Tibial nerve (tissue), 4 donors: ENCODE measurements at regions not wholly inside any gene's neighbourhood (a gene's known extent, or its start where the extent isn't known, plus 50 kb on each side); places are given as distances from the start of the nearest gene placed in this dataset.

Experiments
- EP300 ChIP-seq, 2 donors: sonication (generic); formaldehyde crosslinking; IDR thresholded peaks; one replicate each; pipeline ENCODE4 v1.6.1; 2017; ENCODE audit warnings: antibody characterized with exemption in 2 of 2, mild to moderate bottlenecking in 1 of 2
- POLR2A ChIP-seq, 2 donors: fragments of 450-650 bp; IDR thresholded peaks; one replicate each; pipeline ENCODE4 v1.6.1; 2017; ENCODE audit warnings: antibody characterized with exemption in 2 of 2, mild to moderate bottlenecking in 2 of 2, moderate library complexity in 2 of 2
- TF ChIP-seq, protein P1 (sequence below), 5 experiments: fragments of 200-600 bp in 3 of 5; fragments of 450-650 bp in 2 of 5; sonication (generic) in 3 of 5; IDR thresholded peaks; one replicate each; pipeline ENCODE4 v1.5.1; 2016 to 2019; ENCODE audit warnings: antibody characterized with exemption in 5 of 5, mild to moderate bottlenecking in 3 of 5, moderate library complexity in 2 of 5

DNA sequence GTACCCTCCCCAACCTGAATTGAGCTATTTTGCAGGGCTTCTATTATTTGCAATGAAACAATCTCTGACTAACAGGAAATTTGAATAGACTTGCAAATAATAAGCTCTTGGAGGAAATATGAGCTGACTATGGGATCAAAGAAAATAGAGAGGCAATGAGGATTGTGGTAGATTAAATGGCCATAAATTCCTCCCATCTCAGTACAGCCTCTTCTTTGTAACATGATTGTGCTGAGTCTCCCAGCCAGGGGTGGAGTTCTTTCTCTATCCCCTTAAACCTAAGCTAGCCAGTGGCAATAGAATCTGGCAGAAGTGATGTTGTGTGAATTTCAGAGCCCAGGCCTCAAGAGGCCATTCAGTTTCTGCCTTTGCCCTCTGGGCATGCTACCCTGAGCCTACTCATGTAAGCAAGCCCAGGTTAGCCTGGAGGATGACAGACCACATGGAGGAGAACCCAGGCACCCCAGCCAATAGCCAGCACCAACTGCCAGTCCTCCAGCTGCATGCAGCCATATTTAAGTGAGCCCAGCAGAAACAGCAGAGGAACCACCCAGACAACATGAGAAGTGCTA is 86.8 kb upstream of the TP53I11 start:
- TF ChIP-seq, protein P1, sequence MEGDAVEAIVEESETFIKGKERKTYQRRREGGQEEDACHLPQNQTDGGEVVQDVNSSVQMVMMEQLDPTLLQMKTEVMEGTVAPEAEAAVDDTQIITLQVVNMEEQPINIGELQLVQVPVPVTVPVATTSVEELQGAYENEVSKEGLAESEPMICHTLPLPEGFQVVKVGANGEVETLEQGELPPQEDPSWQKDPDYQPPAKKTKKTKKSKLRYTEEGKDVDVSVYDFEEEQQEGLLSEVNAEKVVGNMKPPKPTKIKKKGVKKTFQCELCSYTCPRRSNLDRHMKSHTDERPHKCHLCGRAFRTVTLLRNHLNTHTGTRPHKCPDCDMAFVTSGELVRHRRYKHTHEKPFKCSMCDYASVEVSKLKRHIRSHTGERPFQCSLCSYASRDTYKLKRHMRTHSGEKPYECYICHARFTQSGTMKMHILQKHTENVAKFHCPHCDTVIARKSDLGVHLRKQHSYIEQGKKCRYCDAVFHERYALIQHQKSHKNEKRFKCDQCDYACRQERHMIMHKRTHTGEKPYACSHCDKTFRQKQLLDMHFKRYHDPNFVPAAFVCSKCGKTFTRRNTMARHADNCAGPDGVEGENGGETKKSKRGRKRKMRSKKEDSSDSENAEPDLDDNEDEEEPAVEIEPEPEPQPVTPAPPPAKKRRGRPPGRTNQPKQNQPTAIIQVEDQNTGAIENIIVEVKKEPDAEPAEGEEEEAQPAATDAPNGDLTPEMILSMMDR (IDR thresholded peaks at IDR 0.05): no peak
- TF ChIP-seq POLR2A (IDR thresholded peaks at IDR 0.05) (no peak), EP300 (IDR thresholded peaks at IDR 0.05) (no peak)
